ENCODE measurements at regions not wholly inside any gene's neighbourhood (a gene's known extent, or its start where the extent isn't known, plus 50 kb on each side); places are given as distances from the start of the nearest gene placed in this dataset.

DNA sequence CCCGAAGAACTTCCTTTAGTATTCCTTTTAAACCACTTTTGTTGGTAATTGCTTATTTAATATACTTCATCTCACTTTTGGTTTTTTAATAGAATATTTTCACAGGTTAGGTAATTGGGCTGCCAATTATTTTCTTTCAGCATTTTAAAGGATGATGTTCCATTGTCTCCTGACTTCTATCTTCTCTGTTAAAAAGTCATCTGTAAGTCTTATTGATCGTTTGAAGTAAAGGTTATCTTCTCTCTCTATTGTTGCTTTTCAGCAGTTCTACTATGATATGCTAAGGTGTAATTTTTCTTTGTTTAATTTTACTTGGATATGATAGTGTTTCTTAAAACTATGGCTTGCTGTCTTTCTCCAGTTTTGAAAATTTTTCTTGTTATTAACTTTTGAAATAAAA, 307.5 kb downstream of the MAP2K4 start:
- Mint-ChIP-seq H3K9me3 (ENCODE audit: unreplicated experiment) (peaks cover 17% of the 10 kb centered on the region), H3K4me1 (ENCODE audit: insufficient read depth, unreplicated experiment) (no peaks in the 10 kb centered on the region), H3K27ac (ENCODE audit: low read depth, unreplicated experiment) (no peak overlapping the region), H3K36me3 (ENCODE audit: insufficient read depth, unreplicated experiment) (no peaks in the 10 kb centered on the region), H3K27me3 (ENCODE audit: insufficient read depth, unreplicated experiment) (peaks cover 16% of the 10 kb centered on the region), H3K4me3 (ENCODE audit: unreplicated experiment) (no peak overlapping the region)
- intact Hi-C loops (cut with micrococcal nuclease) = no loop called here
- TF ChIP-seq CTCF (IDR thresholded peaks at IDR 0.05; ENCODE audit: unreplicated experiment) = no peak
- CTCF ChIA-PET = no interaction called here
- no peak for DNase-seq (ENCODE audit: unreplicated experiment)
- no TSS peak for BruUV-seq (replicated peaks)
- POLR2A ChIA-PET = no interaction called here

DNA sequence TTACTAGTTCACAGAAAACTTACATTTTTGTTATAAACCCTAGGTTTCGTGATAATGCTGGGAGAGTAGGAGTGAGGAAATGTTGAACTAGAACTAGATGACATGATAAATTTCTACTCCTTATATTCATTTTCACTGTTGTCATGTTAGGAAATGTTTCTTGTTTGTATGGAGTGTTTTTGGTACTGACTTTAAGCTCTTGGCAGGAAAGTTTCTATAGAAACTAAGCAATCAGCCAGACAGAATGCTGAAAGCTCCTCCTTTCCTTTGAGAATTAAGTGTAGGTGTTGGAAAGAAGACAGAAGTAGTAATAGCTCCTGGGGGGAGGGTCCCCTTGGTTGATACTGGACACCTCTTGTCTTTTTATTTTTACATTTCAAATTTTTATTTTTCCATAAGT, 309.8 kb downstream of the MAP2K4 start:
- CTCF ChIA-PET = no interaction called here
- DNase-seq (ENCODE audit: unreplicated experiment) = no peak
- Mint-ChIP-seq H3K4me1 (ENCODE audit: insufficient read depth, unreplicated experiment) (no peaks in the 10 kb centered on the region), H3K36me3 (ENCODE audit: insufficient read depth, unreplicated experiment) (no peaks in the 10 kb centered on the region), H3K9me3 (ENCODE audit: unreplicated experiment) (peaks cover 17% of the 10 kb centered on the region), H3K4me3 (ENCODE audit: unreplicated experiment) (no peak overlapping the region), H3K27ac (ENCODE audit: low read depth, unreplicated experiment) (no peak overlapping the region), H3K27me3 (ENCODE audit: insufficient read depth, unreplicated experiment) (peaks cover 16% of the 10 kb centered on the region)
- no peak for TF ChIP-seq CTCF (IDR thresholded peaks at IDR 0.05; ENCODE audit: unreplicated experiment)
- no TSS peak for BruUV-seq (replicated peaks)
- POLR2A ChIA-PET = no interaction called here
- intact Hi-C loops (cut with micrococcal nuclease) = no loop called here

DNA sequence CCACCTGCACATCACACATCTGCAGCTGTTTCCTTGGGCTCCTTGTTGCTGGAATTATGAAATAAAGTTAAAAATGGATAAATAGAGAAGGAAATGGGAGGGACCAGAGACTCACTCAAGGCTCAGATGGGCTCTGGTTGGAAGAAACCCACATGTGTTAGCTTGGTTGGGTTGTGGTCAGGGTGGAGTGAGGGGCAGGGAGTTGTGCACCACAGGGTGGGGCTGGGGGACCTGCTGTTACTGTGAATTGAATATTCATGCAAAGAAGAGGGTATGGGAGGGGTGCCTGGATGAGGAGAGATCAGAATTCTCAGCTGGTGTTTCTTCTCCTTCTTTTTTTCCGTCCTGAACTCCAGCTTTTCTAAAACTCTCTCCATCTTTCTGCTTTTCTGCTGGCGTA, 320.7 kb downstream of the MAP2K4 start:
- TF ChIP-seq CTCF (IDR thresholded peaks at IDR 0.05; ENCODE audit: unreplicated experiment) = no peak
- no peaks in the 10 kb centered on the region for H3K4me1 Mint-ChIP-seq (ENCODE audit: insufficient read depth, unreplicated experiment)
- no TSS peak for BruUV-seq (replicated peaks)
- no peak overlapping the region for H3K27ac Mint-ChIP-seq (ENCODE audit: low read depth, unreplicated experiment)
- H3K27me3 Mint-ChIP-seq (ENCODE audit: insufficient read depth, unreplicated experiment) = no peaks in the 10 kb centered on the region
- intact Hi-C loops (cut with micrococcal nuclease) = no loop called here
- POLR2A ChIA-PET = no interaction called here
- no peak overlapping the region for H3K4me3 Mint-ChIP-seq (ENCODE audit: unreplicated experiment)
- no peaks in the 10 kb centered on the region for H3K36me3 Mint-ChIP-seq (ENCODE audit: insufficient read depth, unreplicated experiment)
- no peak for DNase-seq (ENCODE audit: unreplicated experiment)
- H3K9me3 Mint-ChIP-seq (ENCODE audit: unreplicated experiment) = no peaks in the 10 kb centered on the region
- CTCF ChIA-PET = interaction anchor here (0.7 kb wide), 1 partner anchor 170 kb away, joined by 3 read pairs; no protein-coding TSS in a partner anchor

DNA sequence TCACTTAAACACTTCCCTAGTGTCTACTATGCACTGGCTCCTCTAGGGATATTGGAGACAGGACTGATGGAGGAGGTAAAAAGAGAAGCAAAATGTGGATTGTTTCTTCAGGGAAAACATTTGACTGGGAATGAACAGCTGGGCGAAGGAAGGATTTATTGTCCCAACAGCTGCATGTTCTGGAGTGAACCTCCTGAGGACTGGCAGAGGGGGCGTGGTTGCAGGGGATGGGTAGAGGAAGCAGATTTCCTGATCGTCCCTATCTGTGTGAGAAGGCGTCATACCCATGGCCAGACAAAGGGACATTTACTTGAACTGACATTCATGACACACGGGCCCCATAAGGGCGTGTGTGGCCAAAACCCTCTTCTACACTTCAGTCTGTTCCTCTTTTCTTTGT, 321.5 kb downstream of the MAP2K4 start:
- CTCF ChIA-PET = no interaction called here

More for the DNA sequence above, 321.5 kb downstream of the MAP2K4 start:
- no peak for DNase-seq (ENCODE audit: unreplicated experiment)
- H3K27ac Mint-ChIP-seq (ENCODE audit: low read depth, unreplicated experiment) = no peak overlapping the region
- H3K9me3 Mint-ChIP-seq (ENCODE audit: unreplicated experiment) = no peaks in the 10 kb centered on the region
- POLR2A ChIA-PET = no interaction called here
- intact Hi-C loops (cut with micrococcal nuclease) = no loop called here
- no peaks in the 10 kb centered on the region for H3K4me1 Mint-ChIP-seq (ENCODE audit: insufficient read depth, unreplicated experiment)
- TF ChIP-seq CTCF (IDR thresholded peaks at IDR 0.05; ENCODE audit: unreplicated experiment) = no peak
- no TSS peak for BruUV-seq (replicated peaks)
- H3K4me3 Mint-ChIP-seq (ENCODE audit: unreplicated experiment) = no peak overlapping the region
- no peaks in the 10 kb centered on the region for H3K27me3 Mint-ChIP-seq (ENCODE audit: insufficient read depth, unreplicated experiment)
- no peaks in the 10 kb centered on the region for H3K36me3 Mint-ChIP-seq (ENCODE audit: insufficient read depth, unreplicated experiment)

Data from MCF 10A (cell line).